AG08396 (cell line): ENCODE measurements at regions not wholly inside any gene's neighbourhood (a gene's known extent, or its start where the extent isn't known, plus 50 kb on each side); places are given as distances from the start of the nearest gene placed in this dataset.

Source experiments
- DNase-seq: peaks from one replicate; pipeline ENCODE4 v3.0.0; 2012; ENCODE audit warnings: low spot score, mixed read lengths

GRCh38 chr1:163745204-163745603, 423.4 kb downstream of the NUF2 start:
- DNase-seq = no peak

- no peak for DNase-seq
Observed at GRCh38 chr1:163747261-163747660, 425.5 kb downstream of the NUF2 start.

GRCh38 chr1:163747855-163748254, 426.1 kb downstream of the NUF2 start:
- no peak for DNase-seq

GRCh38 chr1:163758977-163759670, 437.4 kb downstream of the NUF2 start:
- DNase-seq = no peak

- no peak for DNase-seq
Observed at GRCh38 chr1:163761898-163762297, 440.1 kb downstream of the NUF2 start.

- DNase-seq = no peak
Observed at GRCh38 chr1:163766257-163766918, 444.6 kb downstream of the NUF2 start.

GRCh38 chr1:163768576-163768975, 446.8 kb downstream of the NUF2 start:
- no peak for DNase-seq

GRCh38 chr1:163770265-163770664, 448.5 kb downstream of the NUF2 start:
- no peak for DNase-seq

GRCh38 chr1:163771637-163772036, 449.9 kb downstream of the NUF2 start:
- no peak for DNase-seq

GRCh38 chr1:163772246-163772645, 450.5 kb downstream of the NUF2 start:
- no peak for DNase-seq

GRCh38 chr1:163773396-163773795, 451.6 kb downstream of the NUF2 start:
- no peak for DNase-seq

GRCh38 chr1:163774401-163774945, 452.7 kb downstream of the NUF2 start:
- no peak for DNase-seq

GRCh38 chr1:163774978-163775620, 453.3 kb downstream of the NUF2 start:
- DNase-seq = no peak

- DNase-seq = no peak
Observed at GRCh38 chr1:163777205-163777604, 455.5 kb downstream of the NUF2 start.

- no peak for DNase-seq
Observed at GRCh38 chr1:163781146-163781545, 459.4 kb downstream of the NUF2 start.

- no peak for DNase-seq
Observed at GRCh38 chr1:163785868-163786405, 464.2 kb downstream of the NUF2 start.

- no peak for DNase-seq
Observed at GRCh38 chr1:163789911-163790310, 468.2 kb downstream of the NUF2 start.

GRCh38 chr1:163794551-163794950, 472.8 kb downstream of the NUF2 start:
- DNase-seq = no peak

- DNase-seq = peak; percentile 7
Observed at GRCh38 chr1:163796394-163796821, 474.7 kb downstream of the NUF2 start.

GRCh38 chr1:163797816-163798215, 476.1 kb downstream of the NUF2 start:
- DNase-seq = no peak

- DNase-seq = no peak
Observed at GRCh38 chr1:163799190-163799805, 477.5 kb downstream of the NUF2 start.

- no peak for DNase-seq
Observed at GRCh38 chr1:163807331-163808049, 485.7 kb downstream of the NUF2 start.
